NCI-H82 treated with DMSO at 0.1 percent for 48 hours (cell line): ENCODE measurements at regions not wholly inside any gene's neighbourhood (a gene's known extent, or its start where the extent isn't known, plus 50 kb on each side); places are given as distances from the start of the nearest gene placed in this dataset.

Experiments used
- DNase-seq: peaks from one replicate; lab custom pipeline; 2025; ENCODE audit not compliant: unreplicated experiment; lab: John Stamatoyannopoulos, UW

DNA sequence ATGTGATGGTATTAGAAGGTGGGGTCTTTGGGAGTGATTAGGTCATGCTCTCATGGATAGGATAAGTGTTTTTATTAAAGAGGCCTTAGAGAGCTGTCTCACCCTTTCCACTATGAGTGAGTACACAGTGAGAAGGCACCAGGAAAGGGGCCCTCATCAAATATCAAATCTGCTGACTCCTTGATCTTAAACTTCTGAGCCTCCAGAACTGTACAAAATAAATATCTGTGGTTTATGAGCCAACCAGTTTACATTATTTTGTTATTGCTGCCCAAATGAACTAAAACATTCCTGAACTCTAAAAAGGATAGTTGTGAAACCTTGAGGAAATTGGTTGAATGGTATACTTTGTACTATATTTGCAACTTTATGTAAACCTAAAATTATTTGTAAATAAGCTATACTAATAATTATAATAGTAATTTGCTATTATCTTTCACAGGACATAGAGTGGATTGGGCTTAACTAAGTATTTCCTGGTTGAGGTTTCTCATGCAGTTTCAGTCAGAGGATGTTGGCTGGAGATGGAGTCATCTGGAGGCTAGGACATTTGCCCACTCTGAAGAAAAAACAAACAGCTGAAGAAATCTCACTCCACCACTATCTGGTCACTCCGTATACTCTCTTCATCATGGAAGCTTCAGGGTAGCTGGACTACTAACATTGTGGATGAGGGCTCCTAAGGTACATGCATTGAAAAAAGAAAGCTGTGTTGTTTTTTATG is 1068.6 kb upstream of the CADM2 start:
- no peak for DNase-seq

DNA sequence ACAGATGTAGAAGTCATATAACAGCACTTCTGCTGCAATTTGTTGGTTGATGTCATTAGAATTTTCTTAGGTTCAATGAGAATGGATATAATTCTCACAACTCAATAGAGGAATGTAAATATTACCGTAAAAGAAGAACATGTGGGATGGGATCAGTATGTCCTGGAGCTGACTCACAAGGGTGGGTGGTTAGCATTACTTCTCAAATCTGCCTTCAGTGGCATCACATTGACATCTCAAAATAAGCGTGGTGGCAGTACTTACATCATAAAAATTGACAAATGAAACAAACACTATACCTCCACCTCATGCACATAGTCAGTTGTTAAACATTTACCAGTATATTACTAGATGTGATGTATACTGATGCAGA is 1068.0 kb upstream of the CADM2 start:
- DNase-seq, result no peak

DNA sequence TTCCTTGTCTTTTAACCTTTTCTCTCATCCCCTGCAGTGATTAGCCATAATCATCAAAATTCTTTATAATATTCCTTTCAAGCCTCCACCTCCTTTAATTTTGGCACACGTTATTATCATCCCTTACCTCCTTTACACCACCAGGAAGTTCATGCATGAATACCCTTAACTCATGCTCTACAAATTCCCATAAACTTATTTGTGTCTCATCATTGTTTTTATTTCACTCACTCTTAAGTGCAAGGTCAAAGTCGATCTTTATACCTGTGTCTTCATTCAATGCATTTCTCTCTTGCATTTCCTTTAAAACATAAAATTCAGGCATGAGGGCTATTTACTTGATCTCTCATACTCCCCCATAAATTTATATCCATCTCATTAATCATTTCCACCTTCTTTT is 1064.6 kb upstream of the CADM2 start:
- no peak for DNase-seq

DNA sequence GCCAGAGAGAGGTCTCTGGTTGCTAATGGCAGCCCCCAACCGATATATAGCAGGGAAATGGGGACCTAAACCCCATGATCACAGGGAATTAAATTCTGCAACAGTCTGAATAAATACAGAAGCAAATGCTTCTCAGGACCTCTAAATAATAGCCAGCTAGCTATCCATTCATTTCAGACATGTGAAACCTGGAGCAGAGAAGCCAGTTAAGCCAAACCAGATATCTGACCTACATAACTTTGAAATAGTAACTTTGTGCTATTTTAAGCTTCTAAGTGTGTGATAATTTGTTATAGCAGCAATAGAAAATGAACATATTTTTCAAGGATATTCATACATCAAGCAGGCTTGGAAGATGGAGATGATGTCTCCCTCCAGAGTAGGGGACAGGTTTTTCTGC is 1062.9 kb upstream of the CADM2 start:
- no peak for DNase-seq

DNA sequence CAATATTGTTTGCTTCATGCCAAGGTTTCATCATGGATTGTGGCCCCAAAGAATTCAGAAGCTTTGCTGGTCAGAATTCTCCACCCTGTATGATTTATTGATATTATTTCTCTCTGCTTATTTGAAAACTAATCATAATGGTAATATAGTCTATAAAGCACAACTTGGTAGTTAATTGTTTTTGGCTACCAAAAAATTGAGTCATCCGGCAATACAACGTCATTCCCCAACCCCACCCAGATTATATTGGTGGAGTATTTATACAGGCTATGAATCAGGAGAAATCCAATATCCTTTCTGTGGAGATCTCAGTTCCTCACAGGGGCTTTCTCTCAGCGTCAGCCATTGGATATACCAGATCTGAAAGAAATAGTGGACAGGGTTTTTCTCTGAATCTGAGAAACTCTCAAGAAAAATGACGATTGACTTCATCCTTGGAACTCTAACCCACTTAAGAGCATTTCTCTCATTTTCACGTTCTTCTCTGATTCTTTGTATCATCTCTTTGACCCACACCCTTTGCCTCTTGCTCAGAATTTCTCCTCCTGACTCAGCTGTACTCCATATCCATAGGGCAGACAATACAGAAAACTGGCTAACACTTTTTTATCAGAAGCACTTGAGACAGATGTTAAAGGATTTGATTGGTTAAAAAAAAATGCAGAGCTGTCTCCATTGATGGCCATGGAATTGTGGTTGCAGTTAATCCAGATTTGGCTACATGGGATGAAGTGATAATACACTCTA is 1055.8 kb upstream of the CADM2 start:
- DNase-seq, result no peak

DNA sequence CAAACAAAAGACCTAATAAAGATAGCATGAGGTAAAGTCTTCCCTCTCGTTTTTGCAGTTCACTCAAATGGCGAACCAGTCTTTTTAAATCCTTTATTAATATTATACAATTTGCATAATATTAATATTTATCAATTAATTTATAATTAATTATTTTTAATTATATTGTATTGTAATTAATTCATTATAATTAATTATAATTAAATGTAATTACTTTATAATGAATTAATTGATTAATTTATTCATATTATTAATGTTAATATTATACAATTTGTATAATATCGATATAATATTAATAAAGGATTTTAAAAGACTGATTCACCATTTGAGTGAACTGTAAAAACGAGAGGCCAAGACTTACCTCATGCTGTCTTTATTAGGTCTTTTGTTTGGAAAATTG is 1045.4 kb upstream of the CADM2 start:
- no peak for DNase-seq

DNA sequence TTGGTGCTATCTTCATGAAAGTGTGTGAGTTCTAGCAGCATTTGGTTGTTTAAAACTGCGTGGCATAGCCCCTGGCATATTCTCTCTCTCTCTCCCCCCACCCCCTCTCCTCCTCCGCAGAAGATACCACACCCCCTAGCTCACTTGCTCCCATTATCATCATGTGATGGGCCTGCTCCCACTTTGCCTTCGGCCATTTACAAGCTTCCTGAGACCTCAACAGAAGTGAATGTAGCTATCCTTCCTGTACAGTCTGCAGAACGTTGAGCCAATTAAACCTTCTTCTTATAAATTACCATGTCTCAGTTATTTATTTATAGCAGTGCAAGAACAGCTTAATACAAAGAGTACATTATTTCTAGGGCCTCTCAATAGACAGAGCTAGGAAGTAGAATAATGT is 1032.5 kb upstream of the CADM2 start:
- DNase-seq, result no peak

DNA sequence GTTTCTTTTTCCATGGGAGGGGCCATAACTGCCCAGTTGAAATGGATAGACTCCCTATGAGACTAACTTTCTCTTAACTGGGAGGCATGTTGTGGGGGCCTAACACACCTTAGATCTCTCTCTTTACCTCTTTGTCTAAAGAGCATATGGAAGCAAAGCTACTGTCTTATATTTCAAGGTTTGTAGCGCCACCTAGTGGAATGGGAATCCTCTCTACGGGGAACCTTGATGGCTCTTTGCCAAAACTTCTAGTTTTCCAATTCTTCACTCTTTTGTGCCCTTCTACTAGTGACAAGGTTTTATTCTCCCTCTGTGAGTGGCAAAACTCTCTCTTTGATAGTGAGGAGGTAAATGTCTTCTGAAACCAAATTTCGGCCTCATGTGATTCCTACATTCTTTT is 1030.4 kb upstream of the CADM2 start:
- DNase-seq, result peak; percentile 8

DNA sequence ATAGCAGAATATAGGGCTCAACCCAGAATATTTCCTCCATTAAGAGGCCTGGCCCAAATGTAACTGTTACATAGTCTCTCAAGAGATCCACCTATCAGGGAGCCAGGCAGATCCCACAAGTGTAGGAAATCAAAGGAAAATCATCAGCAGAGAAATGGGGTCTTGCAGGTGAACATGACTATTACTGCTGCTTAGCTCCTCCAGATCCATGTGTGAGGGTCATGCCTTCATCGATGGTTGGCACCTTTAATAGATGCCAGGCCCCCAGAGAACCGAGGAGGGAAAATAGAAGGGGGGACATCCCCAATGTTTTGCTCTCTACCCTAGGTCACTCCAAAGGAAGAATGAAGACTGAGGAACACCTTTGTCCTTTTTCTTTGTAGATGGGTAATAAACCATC is 1029.9 kb upstream of the CADM2 start:
- no peak for DNase-seq

DNA sequence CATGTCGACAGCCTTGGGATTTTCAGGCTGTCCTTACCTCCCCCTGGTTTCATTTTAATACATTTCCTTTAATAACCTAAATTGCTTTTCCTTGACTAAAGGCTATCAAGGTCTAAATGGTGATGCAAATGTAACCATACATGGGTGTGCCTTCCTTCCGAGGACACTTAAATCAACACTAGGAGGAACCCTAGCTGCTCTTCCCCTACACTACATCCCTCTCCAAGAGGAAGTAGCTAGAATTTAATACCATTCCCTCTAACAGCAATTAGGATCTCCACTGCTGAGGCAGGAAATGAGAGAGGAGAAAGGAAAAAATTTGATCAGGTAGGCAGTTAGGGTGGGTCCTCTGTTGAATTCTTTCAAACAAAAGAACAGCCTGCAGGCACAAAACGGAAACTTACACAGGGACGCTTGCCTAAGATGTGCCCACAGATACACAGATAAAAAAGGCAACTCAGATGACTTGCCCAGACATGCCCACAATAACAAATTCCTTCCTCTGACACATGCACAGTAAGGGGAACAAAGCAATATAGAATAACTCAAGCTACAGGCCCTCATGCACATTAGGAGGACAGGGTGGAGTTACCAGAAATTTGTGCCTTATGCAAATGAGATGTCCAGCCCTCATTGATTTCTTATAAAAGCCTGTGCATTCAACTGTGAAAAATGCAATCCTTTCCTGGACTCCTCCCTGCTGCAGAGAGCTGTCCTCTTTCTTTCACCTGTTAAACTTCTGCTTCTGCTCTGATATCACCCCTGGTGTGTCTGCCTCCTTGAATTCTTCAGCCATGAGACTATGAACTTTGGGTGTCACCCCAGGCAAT is 1024.4 kb upstream of the CADM2 start:
- no peak for DNase-seq

DNA sequence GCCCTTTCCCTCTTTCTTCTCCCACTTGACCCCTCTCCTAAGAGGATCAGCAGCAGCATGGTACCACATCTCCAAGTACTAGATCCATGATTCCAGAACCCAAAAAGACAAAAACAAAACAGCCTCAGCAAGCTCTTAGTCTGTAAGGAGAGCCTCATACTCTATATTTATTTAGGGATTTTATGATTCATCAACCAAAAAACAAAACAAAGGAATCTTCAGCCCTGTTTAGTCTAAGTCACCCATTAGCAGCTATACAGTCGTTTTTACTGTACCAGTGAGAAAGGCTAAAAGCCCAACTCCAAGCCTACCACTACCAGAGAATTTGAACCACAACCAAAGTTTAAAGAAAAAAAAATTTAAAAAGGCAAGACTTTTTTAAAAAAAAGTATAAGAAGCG is 1020.3 kb upstream of the CADM2 start:
- no peak for DNase-seq

DNA sequence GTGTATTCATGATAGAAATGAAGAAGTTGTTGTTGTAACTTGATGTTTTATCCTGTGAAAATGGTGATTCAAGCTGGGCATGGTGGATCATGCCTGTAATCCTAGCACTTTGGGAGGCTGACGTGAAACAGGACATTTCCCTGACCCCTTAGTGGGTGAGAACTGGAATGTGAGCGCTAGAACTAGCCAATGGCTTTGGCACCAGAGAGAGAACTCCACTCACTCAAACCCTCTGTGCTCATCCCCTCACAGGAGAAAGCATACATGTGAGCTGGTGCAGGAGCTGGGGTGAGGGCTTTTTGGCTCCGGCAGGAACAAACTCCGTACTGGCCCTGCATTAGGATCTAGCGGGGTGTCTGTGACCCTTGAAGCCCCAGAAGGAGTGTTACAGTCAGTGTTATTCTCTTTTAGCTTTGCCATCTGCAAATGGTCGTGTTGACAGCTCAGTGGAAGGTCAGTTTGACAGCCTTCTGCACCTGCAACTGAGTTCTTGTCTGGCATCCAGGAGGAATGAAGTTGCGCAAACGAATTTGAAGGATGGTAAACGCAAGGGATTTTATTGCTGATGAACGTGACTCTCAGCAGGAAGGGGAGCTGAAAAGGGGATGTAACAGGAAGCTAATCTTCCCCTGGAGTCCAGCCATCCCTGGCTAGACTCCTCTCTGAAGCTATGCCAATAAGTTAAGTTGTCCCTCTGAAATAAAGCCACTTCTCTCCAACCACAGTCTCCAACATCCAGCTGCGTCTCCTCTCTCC is 1016.6 kb upstream of the CADM2 start:
- DNase-seq, result no peak

DNA sequence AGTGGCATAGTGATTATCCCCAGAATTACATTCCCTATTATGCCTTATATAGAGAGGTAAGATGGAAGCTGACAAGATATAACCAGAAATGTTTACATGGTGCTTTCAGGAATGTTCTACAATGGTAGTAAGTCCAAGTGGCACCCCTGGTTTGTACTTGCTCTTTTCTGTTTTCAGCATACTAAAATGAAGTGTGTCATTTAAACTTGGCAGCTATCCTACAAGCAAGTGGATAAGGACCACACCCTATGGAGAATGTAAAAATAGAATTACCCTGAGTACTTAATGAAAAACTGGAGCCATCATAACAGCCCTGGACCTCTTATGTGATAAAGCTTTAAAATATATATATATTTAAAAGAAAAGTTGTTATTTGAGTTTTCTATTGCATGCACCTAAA is 1012.7 kb upstream of the CADM2 start:
- DNase-seq, result no peak

DNA sequence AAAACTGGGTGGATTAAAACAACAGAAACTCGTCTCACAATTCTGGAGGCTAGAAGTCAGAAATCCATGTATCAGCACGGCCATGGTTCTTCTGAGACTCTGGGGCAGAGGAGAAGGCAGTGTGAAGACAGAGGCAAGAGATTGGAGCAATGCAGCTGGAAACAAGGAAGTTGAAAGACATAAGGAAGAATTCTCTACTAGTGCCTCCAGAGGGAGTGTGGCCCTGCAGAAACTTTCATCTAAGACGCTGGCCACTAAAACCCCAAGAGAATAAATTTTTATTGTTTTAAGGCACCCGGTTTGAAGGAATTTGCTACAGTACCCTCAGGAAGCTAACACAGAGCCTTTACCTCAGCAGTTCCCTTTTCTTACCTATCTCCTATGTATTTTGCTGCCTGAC is 1012.2 kb upstream of the CADM2 start:
- DNase-seq, result no peak

DNA sequence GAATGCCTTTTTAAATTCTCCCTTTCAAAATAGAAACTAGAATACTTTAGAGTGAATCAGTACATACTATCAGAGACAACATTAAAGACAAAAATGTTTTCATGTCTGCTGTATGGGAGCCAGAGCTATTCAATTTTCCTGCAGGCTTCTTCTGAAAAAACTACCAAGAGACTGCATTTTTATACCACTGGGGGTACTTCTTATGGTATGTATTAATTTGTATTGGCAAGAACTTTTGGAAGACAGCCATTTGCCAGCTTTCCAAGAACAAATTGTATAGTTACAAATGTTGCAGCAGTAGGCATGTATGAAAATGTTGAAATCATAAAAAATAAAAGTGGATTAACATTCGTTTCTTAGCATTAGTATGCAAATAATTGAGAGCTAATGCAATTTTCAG is 1010.0 kb upstream of the CADM2 start:
- no peak for DNase-seq

DNA sequence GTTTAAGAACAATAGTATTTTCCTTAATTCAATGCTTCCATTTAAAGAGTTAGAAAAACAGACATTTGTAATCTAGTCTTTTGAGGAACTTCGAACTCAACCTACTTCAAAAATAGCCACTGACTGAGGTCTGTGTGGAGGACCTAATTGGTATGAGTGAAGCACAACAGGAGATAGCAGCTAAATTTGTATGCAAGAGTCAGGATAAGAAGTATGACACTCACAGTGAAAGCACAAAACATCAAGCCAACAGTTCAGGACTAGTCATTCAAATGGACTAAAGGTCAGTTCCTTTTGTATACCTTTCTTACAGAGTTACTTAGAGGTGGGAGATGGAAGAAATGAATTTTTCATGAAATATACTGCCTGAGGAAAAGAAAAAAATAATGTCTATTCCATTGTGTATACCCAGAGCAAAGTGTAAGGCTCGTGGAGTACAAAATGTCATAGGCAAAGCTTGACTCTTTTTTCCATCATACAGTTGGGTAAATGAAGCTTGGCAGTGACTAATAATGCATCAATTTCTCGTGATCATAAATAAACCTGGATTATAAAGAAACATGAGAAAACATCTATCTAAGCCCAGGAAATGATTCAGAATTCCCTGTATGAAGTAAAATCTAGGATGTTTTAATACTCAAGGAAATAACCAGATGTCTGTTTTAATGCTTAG is 1005.2 kb upstream of the CADM2 start:
- DNase-seq, result no peak

DNA sequence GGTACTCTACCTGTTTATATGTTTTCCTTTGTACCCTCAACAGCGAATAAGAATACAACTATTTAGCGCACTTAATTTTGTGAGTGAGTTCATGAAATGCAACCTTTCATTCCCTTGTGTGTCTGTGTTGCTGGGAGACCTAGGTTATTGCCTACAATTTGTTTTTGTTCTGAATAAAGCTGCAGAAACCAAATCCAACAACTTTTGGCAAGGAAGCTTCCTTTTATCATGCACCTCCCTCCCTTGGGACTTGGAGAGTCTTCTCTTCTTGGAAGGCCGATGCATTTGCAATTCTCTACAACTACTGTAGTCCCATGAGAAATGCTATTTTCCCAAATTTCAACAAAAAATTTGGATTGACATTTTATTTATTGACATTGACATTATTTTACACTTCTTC is 1002.4 kb upstream of the CADM2 start:
- DNase-seq, result no peak

DNA sequence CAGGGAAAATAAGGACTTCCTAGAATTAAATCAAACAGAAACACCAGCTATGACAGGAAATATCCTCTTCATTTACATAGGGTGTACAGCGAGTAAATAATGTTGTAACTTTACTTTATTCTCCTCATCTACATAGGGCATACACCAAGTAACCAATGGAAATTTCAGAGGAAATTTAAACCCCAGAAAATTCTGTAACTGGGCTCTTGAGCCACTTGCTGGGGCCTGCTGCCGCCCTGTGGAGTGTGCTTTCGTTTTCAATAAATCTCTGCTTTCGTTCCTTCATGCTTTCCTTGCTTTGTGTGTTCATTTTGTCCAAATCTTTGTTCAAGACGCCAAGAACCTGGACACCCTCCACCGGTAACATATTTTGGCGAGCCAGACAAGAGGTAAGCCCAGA is 990.4 kb upstream of the CADM2 start:
- DNase-seq, result no peak

DNA sequence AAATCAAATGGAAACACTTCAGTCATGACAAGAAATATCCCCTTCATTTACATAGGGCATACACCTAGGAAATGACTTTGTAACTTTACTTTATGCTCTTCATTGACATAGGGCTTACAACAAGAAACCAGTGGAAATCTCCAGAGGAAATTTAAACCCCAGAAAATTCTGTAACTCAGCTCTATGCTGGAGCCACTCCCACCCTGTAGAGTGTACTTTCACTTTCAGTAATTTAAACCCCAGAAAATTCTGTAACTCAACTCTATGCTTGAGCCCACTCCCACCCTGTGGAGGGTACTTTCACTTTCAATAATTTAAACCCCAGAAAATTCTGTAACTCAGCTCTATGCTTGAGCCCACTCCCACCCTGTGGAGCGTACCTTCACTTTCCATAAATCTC is 987.1 kb upstream of the CADM2 start:
- no peak for DNase-seq

DNA sequence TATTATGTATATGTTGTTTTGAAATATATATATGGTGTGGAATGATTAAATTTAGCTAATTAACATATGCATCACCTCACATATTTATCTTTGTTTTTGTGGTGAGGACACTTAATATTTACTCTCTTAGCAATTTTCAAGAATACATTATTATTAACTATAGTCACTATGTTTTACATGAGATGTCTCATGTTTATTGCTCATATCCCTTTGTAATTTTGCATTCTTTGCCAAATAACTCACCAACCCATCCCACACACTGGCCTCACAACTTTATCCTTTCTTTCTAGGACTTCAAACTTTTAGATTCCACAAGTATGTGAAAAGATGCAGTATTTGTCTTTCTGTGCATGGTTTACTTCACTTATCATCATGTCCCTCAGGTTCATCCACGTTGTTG is 950.2 kb upstream of the CADM2 start:
- DNase-seq, result no peak

DNA sequence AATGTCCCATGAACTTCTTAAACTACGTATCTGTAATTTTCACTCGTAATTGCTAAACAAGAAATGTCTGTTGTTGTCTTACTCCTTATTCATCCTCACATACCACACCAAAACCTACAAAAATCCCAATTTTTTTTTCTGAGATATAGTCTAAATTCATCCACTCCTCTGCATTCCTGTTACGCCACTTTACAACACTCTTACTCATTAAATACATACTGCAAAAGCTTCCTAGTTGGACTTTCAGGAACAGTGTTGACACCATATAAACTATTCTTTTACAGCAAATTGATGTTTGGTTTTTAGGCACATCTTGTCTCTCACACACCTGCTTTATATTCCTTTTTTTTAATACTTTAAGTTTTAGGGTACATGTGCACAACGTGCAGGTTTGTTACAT is 934.9 kb upstream of the CADM2 start:
- DNase-seq, result no peak
